ENCODE measurements at regions not wholly inside any gene's neighbourhood (a gene's known extent, or its start where the extent isn't known, plus 50 kb on each side); places are given as distances from the start of the nearest gene placed in this dataset.
"Not testable (repeated sequence)": the region's sequence is repeated elsewhere in the genome, so short reads cannot be mapped to it uniquely, and the experiment has no call there.

DNA sequence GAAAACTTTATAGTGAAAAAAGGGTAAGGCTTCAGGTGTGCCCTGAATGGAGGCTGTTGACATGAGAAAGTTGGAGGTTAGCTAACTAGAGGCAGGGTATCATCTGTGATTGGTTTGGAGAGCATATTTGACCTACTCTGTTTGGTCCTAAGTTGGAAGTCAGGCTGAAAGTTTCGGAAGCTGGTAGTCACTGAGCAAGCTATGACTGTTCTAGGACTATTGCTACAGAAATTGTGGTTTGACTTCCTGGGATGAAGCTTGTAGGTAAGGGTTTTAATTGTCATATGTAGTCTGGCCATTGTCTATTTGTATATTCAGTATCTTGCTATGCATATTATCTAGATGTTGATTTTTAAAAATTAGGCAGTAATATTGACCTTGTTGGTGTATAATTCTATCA is 565.0 kb downstream of the TMEM135 start:
- Histone ChIP-seq H3K27me3 (ENCODE audit: insufficient read depth, insufficient read length) (no peaks in the 10 kb centered on the region), H3K9me3 (ENCODE audit: insufficient read depth, low read length) (no peaks in the 10 kb centered on the region), H3K4me1 (ENCODE audit: insufficient read depth, insufficient read length) (no peaks in the 10 kb centered on the region), H3K9ac (ENCODE audit: insufficient read length, low read depth) (no peak overlapping the region), H3K36me3 (ENCODE audit: insufficient read depth, insufficient read length, low read length) (no peaks in the 10 kb centered on the region), H3K4me3 (ENCODE audit: insufficient read length, low read depth) (no peak overlapping the region)
- no peak for DNase-seq (ENCODE audit: low read depth, low spot score)
- TF ChIP-seq ZNF274 (IDR thresholded peaks at IDR 0.05; ENCODE audit: low read depth, low read length) (no peak), YY1 (IDR thresholded peaks at IDR 0.05; ENCODE audit: insufficient read depth, insufficient read length) (no peak), SUZ12 (IDR thresholded peaks at IDR 0.05; ENCODE audit: extremely low read depth, insufficient read depth, insufficient read length) (no peak)

DNA sequence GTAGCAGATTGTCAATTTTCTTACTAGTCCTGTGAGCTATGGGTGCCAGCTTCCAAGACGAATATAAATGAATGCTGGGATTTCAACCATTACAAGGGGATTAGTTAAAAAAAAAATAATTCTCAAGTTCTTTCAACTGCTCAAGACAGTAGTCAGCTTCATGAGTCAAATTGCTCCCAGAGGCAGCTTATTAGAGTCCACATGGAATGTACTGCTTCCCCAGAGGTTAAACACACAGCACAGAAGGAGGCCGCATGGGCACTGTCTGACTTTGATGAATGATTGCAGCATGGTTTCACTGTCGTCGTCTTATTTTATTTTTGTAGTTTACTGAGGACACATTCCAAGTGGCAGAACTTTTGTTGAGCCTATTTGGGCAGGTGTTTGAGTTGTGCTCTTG is 563.2 kb downstream of the TMEM135 start:
- no peaks in the 10 kb centered on the region for H3K4me1 ChIP-seq (ENCODE audit: insufficient read depth, insufficient read length)
- H3K9me3 ChIP-seq (ENCODE audit: insufficient read depth, low read length), result no peaks in the 10 kb centered on the region
- no peaks in the 10 kb centered on the region for H3K27me3 ChIP-seq (ENCODE audit: insufficient read depth, insufficient read length)
- TF ChIP-seq SUZ12 (IDR thresholded peaks at IDR 0.05; ENCODE audit: extremely low read depth, insufficient read depth, insufficient read length), result no peak
- TF ChIP-seq YY1 (IDR thresholded peaks at IDR 0.05; ENCODE audit: insufficient read depth, insufficient read length), result no peak
- no peak for TF ChIP-seq ZNF274 (IDR thresholded peaks at IDR 0.05; ENCODE audit: low read depth, low read length)
- no peaks in the 10 kb centered on the region for H3K36me3 ChIP-seq (ENCODE audit: insufficient read depth, insufficient read length, low read length)
- no peak overlapping the region for H3K9ac ChIP-seq (ENCODE audit: insufficient read length, low read depth)
- no peak for DNase-seq (ENCODE audit: low read depth, low spot score)
- no peak overlapping the region for H3K4me3 ChIP-seq (ENCODE audit: insufficient read length, low read depth)

DNA sequence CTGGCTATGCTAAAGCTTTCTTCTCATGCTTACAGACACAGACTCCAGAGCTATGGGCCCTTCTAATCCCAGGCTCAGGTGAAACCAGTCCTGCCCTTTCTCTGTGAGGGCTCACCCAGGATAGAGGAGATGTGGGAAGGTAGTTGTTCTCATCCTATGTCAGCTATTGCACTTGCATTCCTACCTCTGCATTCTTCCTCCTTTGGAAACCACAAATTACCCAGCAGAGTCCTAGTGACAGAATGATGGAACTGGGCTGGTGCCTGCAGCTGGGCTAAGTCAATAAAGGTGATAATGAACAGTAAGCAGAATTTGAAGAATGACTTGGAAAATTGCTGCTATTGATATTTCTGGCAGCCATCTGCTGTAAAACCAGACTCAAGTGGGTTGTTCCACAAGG is 560.0 kb downstream of the TMEM135 start:
- Histone ChIP-seq H3K27me3 (ENCODE audit: insufficient read depth, insufficient read length) (no peaks in the 10 kb centered on the region), H3K36me3 (ENCODE audit: insufficient read depth, insufficient read length, low read length) (no peaks in the 10 kb centered on the region), H3K4me3 (ENCODE audit: insufficient read length, low read depth) (no peak overlapping the region), H3K9ac (ENCODE audit: insufficient read length, low read depth) (no peak overlapping the region), H3K4me1 (ENCODE audit: insufficient read depth, insufficient read length) (no peaks in the 10 kb centered on the region), H3K9me3 (ENCODE audit: insufficient read depth, low read length) (no peaks in the 10 kb centered on the region)
- no peak for DNase-seq (ENCODE audit: low read depth, low spot score)
- TF ChIP-seq YY1 (IDR thresholded peaks at IDR 0.05; ENCODE audit: insufficient read depth, insufficient read length) (no peak), SUZ12 (IDR thresholded peaks at IDR 0.05; ENCODE audit: extremely low read depth, insufficient read depth, insufficient read length) (no peak), ZNF274 (IDR thresholded peaks at IDR 0.05; ENCODE audit: low read depth, low read length) (no peak)

DNA sequence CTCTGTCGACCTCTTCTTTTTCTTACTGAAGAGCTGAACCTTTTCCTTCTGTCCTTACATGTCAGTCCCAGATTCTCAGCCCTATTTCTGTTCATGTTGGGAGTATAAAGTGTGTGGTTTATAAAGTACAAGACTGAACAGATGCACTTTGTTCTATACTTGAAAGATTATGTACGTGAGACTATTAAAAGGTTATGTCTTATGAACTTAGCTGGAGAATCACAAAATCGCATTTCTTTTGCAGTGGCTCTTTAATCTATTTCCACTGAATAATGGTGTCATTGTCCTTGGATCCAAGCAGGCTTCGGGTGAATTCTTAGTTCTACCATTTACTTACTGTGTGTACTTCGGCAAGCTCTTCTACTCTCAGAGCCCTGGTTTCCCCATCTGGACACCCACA is 558.4 kb downstream of the TMEM135 start:
- no peak for DNase-seq (ENCODE audit: low read depth, low spot score)
- no peak for TF ChIP-seq SUZ12 (IDR thresholded peaks at IDR 0.05; ENCODE audit: extremely low read depth, insufficient read depth, insufficient read length)
- no peak for TF ChIP-seq ZNF274 (IDR thresholded peaks at IDR 0.05; ENCODE audit: low read depth, low read length)
- TF ChIP-seq YY1 (IDR thresholded peaks at IDR 0.05; ENCODE audit: insufficient read depth, insufficient read length), result no peak
- Histone ChIP-seq H3K27me3 (ENCODE audit: insufficient read depth, insufficient read length) (no peaks in the 10 kb centered on the region), H3K9me3 (ENCODE audit: insufficient read depth, low read length) (no peaks in the 10 kb centered on the region), H3K36me3 (ENCODE audit: insufficient read depth, insufficient read length, low read length) (no peaks in the 10 kb centered on the region), H3K4me1 (ENCODE audit: insufficient read depth, insufficient read length) (no peaks in the 10 kb centered on the region), H3K9ac (ENCODE audit: insufficient read length, low read depth) (no peak overlapping the region), H3K4me3 (ENCODE audit: insufficient read length, low read depth) (no peak overlapping the region)

DNA sequence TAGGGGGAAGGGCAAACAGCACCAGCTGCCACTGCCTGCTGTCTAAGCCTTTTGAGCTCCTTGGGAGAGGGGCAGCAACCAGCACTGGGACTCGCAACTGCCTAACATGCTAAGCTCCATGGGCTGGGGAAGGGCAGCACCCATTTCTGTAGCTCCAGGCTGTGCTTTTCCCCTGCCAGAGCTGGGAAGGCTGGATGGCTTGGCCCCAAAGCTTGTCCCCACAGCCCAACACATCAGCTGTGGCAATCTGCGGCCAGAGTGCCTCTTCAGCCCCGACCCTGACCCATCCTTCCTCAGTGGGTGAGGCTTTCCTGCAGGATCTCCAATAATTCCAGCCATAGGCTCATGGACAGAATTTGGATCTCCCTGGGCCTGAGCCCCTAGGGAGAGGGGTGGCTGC is 551.3 kb downstream of the TMEM135 start:
- Histone ChIP-seq H3K27me3 (ENCODE audit: insufficient read depth, insufficient read length) (no peaks in the 10 kb centered on the region), H3K4me3 (ENCODE audit: insufficient read length, low read depth) (no peak overlapping the region), H3K4me1 (ENCODE audit: insufficient read depth, insufficient read length) (no peaks in the 10 kb centered on the region), H3K9ac (ENCODE audit: insufficient read length, low read depth) (no peak overlapping the region), H3K36me3 (ENCODE audit: insufficient read depth, insufficient read length, low read length) (no peaks in the 10 kb centered on the region), H3K9me3 (ENCODE audit: insufficient read depth, low read length) (no peaks in the 10 kb centered on the region)
- no peak for DNase-seq (ENCODE audit: low read depth, low spot score)
- TF ChIP-seq YY1 (IDR thresholded peaks at IDR 0.05; ENCODE audit: insufficient read depth, insufficient read length) (no peak), SUZ12 (IDR thresholded peaks at IDR 0.05; ENCODE audit: extremely low read depth, insufficient read depth, insufficient read length) (no peak)

DNA sequence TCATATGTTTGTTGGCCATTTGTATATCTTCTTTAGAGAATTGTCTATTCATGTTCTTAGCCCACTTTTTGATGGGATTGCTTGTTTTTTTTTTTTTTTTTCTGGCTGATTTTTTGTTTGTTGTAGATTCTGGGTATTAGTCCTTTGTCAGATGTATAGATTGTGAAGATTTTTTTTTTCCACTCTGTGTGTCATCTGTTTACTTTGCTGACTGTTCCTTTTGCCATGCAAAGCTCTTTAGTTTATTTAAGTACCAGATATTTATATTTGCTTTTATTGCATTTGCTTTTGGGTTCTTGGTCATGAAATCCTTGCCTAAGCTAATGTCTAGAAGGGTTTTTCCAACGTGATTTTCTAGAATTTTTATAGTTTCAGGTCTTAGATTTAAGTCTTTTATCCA is 547.9 kb downstream of the TMEM135 start:
- H3K4me3 ChIP-seq (ENCODE audit: insufficient read length, low read depth); H3K27me3 ChIP-seq (ENCODE audit: insufficient read depth, insufficient read length); DNase-seq (ENCODE audit: low read depth, low spot score); H3K9me3 ChIP-seq (ENCODE audit: insufficient read depth, low read length); H3K36me3 ChIP-seq (ENCODE audit: insufficient read depth, insufficient read length, low read length); H3K4me1 ChIP-seq (ENCODE audit: insufficient read depth, insufficient read length); H3K9ac ChIP-seq (ENCODE audit: insufficient read length, low read depth): not testable (repeated sequence)

DNA sequence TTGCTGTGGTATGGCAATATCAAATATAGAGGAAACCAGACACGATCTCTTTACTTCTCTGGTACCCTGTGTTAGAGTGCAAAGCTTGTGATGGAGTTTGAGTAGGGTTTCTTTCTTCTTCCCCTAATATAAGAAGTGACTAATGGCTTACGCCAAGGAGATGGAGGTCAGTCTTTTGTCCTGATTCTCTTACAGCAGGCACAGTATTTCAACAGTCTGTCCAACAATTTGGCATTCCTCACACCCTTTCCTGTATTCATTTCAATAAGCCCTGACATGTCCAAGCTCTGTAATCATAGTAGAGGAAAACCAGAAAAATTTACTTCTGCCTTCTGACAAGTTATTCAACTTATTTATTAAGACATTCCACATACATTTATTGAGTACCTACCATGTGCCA is 546.2 kb downstream of the TMEM135 start:
- H3K27me3 ChIP-seq (ENCODE audit: insufficient read depth, insufficient read length), result no peaks in the 10 kb centered on the region
- H3K9ac ChIP-seq (ENCODE audit: insufficient read length, low read depth), result no peak overlapping the region
- no peak for DNase-seq (ENCODE audit: low read depth, low spot score)
- no peak overlapping the region for H3K4me3 ChIP-seq (ENCODE audit: insufficient read length, low read depth)
- H3K9me3 ChIP-seq (ENCODE audit: insufficient read depth, low read length), result no peaks in the 10 kb centered on the region
- no peaks in the 10 kb centered on the region for H3K4me1 ChIP-seq (ENCODE audit: insufficient read depth, insufficient read length)
- TF ChIP-seq SUZ12 (IDR thresholded peaks at IDR 0.05; ENCODE audit: extremely low read depth, insufficient read depth, insufficient read length), result no peak
- TF ChIP-seq ZNF274 (IDR thresholded peaks at IDR 0.05; ENCODE audit: low read depth, low read length), result no peak
- no peak for TF ChIP-seq YY1 (IDR thresholded peaks at IDR 0.05; ENCODE audit: insufficient read depth, insufficient read length)
- H3K36me3 ChIP-seq (ENCODE audit: insufficient read depth, insufficient read length, low read length), result no peaks in the 10 kb centered on the region

DNA sequence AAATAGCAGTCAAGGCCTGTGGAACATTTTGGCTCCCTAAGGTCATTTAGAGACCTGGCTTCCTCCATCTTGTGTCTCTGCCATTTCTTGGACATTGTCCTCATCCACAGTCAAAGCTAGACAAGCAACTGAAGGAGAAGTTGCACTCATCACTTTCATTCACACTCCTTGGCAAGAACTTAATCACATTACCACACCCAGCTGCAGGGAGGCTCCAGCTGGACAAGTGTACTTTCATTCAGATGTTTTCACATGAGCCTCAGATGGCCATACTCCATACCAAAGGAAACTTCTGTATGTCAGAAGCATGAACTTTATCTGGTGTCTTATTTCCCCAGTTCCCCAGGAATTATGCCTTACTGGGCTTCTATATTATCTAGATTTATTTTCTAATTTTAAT is 537.4 kb downstream of the TMEM135 start:
- H3K27me3 ChIP-seq (ENCODE audit: insufficient read depth, insufficient read length), result no peaks in the 10 kb centered on the region
- H3K9me3 ChIP-seq (ENCODE audit: insufficient read depth, low read length), result no peaks in the 10 kb centered on the region
- no peak overlapping the region for H3K9ac ChIP-seq (ENCODE audit: insufficient read length, low read depth)
- no peaks in the 10 kb centered on the region for H3K36me3 ChIP-seq (ENCODE audit: insufficient read depth, insufficient read length, low read length)
- TF ChIP-seq SUZ12 (IDR thresholded peaks at IDR 0.05; ENCODE audit: extremely low read depth, insufficient read depth, insufficient read length), result no peak
- no peak for TF ChIP-seq ZNF274 (IDR thresholded peaks at IDR 0.05; ENCODE audit: low read depth, low read length)
- no peak for TF ChIP-seq YY1 (IDR thresholded peaks at IDR 0.05; ENCODE audit: insufficient read depth, insufficient read length)
- DNase-seq (ENCODE audit: low read depth, low spot score), result no peak
- no peak overlapping the region for H3K4me3 ChIP-seq (ENCODE audit: insufficient read length, low read depth)
- no peaks in the 10 kb centered on the region for H3K4me1 ChIP-seq (ENCODE audit: insufficient read depth, insufficient read length)
